ENCODE measurements at regions not wholly inside any gene's neighbourhood (a gene's known extent, or its start where the extent isn't known, plus 50 kb on each side); places are given as distances from the start of the nearest gene placed in this dataset.
A peak's percentile ranks its signal among the peaks of the same experiment; 100 is the strongest.
"Not testable (repeated sequence)": the region's sequence is repeated elsewhere in the genome, so short reads cannot be mapped to it uniquely, and the experiment has no call there.

GRCh38 chr1:29183-29582 lies 422.3 kb downstream of the OR4F29 start:
- peak; percentile 1 for DNase-seq
- H3K4me1 Mint-ChIP-seq, H3K27ac Mint-ChIP-seq, H3K36me3 Mint-ChIP-seq, H3K4me3 Mint-ChIP-seq, H3K9me3 Mint-ChIP-seq, H3K27me3 Mint-ChIP-seq: not testable (repeated sequence)

GRCh38 chr1:17298-17697 lies 434.2 kb downstream of the OR4F29 start:
- not testable (repeated sequence) for H3K36me3 Mint-ChIP-seq, H3K9me3 Mint-ChIP-seq, DNase-seq, H3K4me1 Mint-ChIP-seq, H3K4me3 Mint-ChIP-seq, H3K27me3 Mint-ChIP-seq, H3K27ac Mint-ChIP-seq

- not testable (repeated sequence) for H3K4me1 Mint-ChIP-seq, H3K27ac Mint-ChIP-seq, H3K9me3 Mint-ChIP-seq, H3K4me3 Mint-ChIP-seq, H3K36me3 Mint-ChIP-seq, H3K27me3 Mint-ChIP-seq
- peak; percentile 1 for DNase-seq
Observed at GRCh38 chr1:16025-16424, 435.5 kb downstream of the OR4F29 start.

DNA sequence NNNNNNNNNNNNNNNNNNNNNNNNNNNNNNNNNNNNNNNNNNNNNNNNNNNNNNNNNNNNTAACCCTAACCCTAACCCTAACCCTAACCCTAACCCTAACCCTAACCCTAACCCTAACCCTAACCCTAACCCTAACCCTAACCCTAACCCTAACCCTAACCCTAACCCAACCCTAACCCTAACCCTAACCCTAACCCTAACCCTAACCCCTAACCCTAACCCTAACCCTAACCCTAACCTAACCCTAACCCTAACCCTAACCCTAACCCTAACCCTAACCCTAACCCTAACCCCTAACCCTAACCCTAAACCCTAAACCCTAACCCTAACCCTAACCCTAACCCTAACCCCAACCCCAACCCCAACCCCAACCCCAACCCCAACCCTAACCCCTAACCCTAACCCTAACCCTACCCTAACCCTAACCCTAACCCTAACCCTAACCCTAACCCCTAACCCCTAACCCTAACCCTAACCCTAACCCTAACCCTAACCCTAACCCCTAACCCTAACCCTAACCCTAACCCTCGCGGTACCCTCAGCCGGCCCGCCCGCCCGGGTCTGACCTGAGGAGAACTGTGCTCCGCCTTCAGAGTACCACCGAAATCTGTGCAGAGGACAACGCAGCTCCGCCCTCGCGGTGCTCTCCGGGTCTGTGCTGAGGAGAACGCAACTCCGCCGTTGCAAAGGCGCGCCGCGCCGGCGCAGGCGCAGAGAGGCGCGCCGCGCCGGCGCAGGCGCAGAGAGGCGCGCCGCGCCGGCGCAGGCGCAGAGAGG lies 441.3 kb downstream of the OR4F29 start:
- not testable (repeated sequence) for H3K27ac Mint-ChIP-seq, H3K9me3 Mint-ChIP-seq, H3K4me1 Mint-ChIP-seq, H3K4me3 Mint-ChIP-seq, H3K27me3 Mint-ChIP-seq, H3K36me3 Mint-ChIP-seq
- peak; percentile 26 for DNase-seq

Measured in activated naive CD8-positive, alpha-beta T cell treated with anti-CD3 and anti-CD28 coated beads for 36 hours (primary cell).